Urinary bladder (tissue), 3 donors: ENCODE measurements at regions not wholly inside any gene's neighbourhood (a gene's known extent, or its start where the extent isn't known, plus 50 kb on each side); places are given as distances from the start of the nearest gene placed in this dataset.
"Not testable (repeated sequence)": the region's sequence is repeated elsewhere in the genome, so short reads cannot be mapped to it uniquely, and the experiment has no call there.

Experiments
- DNase-seq: peaks from one replicate; pipeline ENCODE4 v3.0.0-alpha.2; 2015; ENCODE audit errors: extremely low spot score
- H3K27ac ChIP-seq: one replicate; pipeline ENCODE4 v1.5.1; 2013; ENCODE audit warnings: low read depth, mild to moderate bottlenecking, moderate library complexity
- H3K36me3 ChIP-seq: one replicate; pipeline ENCODE4 v1.6.1; 2013; ENCODE audit warnings: mild to moderate bottlenecking, moderate library complexity; ENCODE audit not compliant: insufficient read depth
- H3K4me1 ChIP-seq: one replicate; pipeline ENCODE4 v1.6.1; 2013; ENCODE audit warnings: mild to moderate bottlenecking, moderate library complexity; ENCODE audit not compliant: insufficient read depth
- H3K4me3 ChIP-seq: one replicate; pipeline ENCODE4 v1.5.1; 2013; ENCODE audit warnings: low read depth, low read length
- WGBS: extraction: QIAGEN DNeasy Blood & Tissue Kit; methylation state at CpG from one replicate; pipeline ENCODE4 v1.1.7; 2013; 5-methylcytosine and 5-hydroxymethylcytosine counted together
- donor health status: healthy with polysubstance abuse.
- donor health status: healthy.

DNA sequence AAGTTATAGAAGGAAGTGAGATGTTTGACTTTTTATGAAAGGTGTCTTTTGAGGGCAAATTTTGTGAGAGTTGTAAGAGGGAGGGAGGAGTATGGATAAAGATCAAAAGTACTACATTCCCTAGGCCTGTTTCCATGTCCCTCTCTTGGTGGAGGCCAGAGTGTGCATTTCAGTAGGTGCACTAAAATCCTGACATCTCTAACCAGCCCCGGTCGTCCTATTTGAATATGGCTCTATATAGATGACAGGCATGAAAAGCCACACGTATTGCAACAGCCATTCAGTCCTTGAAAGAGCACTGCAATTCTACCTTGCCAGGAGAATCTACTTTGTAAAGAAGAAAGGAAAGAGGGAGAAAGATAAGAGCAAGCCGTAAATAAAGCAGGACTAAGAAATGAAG, 510.1 kb downstream of the IRS2 start:
- Histone ChIP-seq H3K36me3 (no peaks in the 10 kb centered on the region), H3K4me3 (no peak overlapping the region), H3K27ac (no peak overlapping the region), H3K4me1 (no peaks in the 10 kb centered on the region)
- DNase-seq, result no peak
- 85% methylated on average over 4 of the region's 4 CpGs for WGBS

DNA sequence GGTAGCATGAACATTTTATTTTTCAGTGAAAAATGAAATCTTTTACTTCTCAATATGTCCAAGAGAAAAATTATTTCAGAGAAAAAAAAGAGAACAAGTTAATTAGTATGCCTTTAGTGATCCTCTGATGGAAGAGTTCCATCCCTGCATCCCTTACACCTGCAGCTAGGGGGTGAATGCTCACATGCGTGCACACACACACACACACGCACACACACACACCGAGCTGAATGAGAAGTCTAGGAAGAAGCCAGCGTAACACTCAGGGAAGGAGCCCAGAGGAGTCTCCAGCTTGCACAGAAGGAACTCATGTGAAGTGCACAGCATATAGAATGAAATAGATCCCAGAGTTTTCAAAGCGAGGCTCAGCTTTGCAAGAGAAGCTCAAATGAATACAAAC, 510.5 kb downstream of the IRS2 start:
- DNase-seq, result no peak
- H3K4me3 ChIP-seq, result no peak overlapping the region
- WGBS, result 58% methylated on average over 5 of the region's 5 CpGs

DNA sequence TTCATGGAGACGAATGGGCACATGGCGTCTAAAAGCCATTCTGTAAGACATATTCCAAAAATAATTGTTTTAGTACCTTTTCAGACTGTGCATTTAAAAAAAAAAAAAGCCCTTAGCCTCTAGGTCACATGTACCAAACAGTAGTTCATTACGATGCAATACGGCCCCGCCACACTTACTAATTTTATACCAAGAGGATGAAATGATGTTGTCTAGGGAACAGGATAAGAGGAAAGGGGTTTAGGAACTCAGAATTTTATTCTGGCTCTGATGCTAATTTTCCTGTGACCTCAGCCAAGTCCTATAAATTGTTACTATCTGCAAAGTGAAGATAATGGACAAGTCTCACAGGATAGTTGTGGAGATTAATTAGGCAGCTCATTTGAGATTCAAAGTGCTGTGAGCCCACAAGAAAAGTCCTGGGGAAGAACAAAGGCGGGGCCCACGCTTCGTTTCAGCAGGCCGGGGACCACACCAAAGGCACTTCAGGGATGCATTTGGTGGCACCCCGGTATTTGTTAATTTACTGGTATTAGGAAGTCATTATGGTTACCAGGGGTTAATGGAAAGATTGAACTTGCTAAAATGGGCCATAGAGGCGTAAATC, 511.1 kb downstream of the IRS2 start:
- DNase-seq, result no peak

More for the DNA sequence above, 510.5 kb downstream of the IRS2 start:
- H3K36me3 ChIP-seq, result no peaks in the 10 kb centered on the region
- no peak overlapping the region for H3K27ac ChIP-seq
- no peaks in the 10 kb centered on the region for H3K4me1 ChIP-seq

DNA sequence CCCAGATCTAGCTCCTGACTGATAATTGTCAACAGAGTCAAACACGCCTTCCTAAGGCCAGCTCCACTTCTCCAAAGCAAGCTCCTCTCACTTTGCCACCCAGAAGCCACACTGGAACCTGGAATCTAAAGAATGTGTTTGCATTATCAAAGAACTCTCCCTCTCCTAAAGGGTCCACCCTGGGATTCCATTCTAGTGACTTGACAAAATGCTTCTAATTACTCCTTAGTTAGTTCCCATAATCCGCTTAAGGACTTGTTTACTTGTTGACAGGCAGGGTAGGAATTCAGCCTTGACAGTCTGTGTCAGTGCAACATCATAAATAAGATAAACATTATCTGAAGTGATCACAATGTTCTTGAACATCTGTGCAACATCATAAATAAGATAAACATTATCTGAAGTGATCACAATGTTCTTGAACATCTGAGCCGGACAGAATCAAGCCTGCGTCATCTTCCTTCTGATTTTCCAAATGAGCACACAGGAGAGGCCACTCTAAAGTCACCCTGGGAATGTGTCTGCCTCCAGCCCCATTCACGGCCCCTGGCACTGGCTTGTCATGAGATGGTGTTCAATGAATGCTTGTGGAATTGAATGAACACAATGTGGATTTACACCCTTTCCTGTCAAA, 512.1 kb downstream of the IRS2 start:
- Histone ChIP-seq H3K27ac (no peak overlapping the region), H3K36me3 (no peaks in the 10 kb centered on the region), H3K4me1 (no peaks in the 10 kb centered on the region), H3K4me3 (no peak overlapping the region)
- 62% methylated on average over 5 of the region's 5 CpGs for WGBS
- DNase-seq, result no peak

More for the DNA sequence above, 511.1 kb downstream of the IRS2 start:
- no peaks in the 10 kb centered on the region for H3K36me3 ChIP-seq
- no peak overlapping the region for H3K27ac ChIP-seq
- H3K4me1 ChIP-seq, result no peaks in the 10 kb centered on the region
- 83% methylated on average over 11 of the region's 11 CpGs for WGBS
- H3K4me3 ChIP-seq, result no peak overlapping the region

DNA sequence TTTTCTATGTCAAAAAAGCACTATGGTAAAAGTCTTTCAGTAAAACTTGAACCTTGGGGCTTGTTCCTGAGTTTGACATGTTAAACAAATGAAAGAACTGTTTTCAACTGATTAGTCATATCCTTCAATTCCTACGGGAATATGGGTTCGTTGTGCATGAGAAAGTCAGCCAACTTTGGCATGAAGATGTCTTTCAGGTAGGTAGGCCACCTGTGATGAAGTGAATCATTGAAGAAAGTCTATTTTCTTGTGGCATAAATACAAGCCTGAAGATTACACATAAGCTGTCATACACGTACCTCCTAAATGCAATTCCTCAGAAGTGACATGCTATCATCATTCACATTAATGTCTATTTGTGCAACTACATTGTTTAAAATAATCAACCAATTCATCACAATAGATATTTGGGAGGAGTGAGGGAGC, 513.0 kb downstream of the IRS2 start:
- H3K36me3 ChIP-seq, result no peaks in the 10 kb centered on the region
- H3K27ac ChIP-seq, result no peak overlapping the region
- no peak for DNase-seq
- no peak overlapping the region for H3K4me3 ChIP-seq
- WGBS, result 60% methylated on average over 3 of the region's 3 CpGs
- no peaks in the 10 kb centered on the region for H3K4me1 ChIP-seq

DNA sequence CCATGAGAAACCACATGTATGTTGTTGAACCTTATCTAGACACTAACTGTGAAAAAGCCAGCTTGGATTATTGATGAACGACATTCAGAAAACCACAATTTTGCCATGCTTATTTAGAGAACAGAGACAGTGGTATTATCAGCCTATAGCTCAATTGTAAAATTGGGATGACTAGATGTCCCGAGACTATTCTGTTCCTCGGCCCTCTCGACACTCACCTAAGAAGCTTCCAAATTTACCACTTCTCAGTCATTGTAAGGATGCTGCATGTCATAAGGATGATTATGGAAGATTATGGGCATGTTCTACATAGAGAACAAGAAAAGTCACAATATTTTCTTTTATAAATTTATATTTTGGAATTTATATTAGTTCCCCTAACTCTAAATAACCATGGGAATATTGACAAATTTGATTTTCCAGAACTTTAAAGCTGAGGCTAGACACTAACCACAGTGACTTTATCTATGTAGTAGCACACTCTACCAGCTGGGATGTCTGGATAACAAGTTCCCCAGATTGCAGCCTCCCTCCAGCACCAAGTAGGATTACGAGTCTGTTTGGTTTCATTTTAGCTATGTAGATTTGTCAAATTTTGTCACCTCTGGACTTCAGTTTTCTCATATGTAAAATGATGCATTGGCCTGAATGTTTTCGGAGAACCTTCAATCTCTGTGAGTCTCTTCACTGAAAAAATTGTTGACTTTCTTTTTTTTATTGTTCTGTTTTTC, 513.6 kb downstream of the IRS2 start:
- Histone ChIP-seq H3K4me3 (no peak overlapping the region), H3K36me3 (no peaks in the 10 kb centered on the region)
- 76% methylated on average over 6 of the region's 6 CpGs for WGBS

DNA sequence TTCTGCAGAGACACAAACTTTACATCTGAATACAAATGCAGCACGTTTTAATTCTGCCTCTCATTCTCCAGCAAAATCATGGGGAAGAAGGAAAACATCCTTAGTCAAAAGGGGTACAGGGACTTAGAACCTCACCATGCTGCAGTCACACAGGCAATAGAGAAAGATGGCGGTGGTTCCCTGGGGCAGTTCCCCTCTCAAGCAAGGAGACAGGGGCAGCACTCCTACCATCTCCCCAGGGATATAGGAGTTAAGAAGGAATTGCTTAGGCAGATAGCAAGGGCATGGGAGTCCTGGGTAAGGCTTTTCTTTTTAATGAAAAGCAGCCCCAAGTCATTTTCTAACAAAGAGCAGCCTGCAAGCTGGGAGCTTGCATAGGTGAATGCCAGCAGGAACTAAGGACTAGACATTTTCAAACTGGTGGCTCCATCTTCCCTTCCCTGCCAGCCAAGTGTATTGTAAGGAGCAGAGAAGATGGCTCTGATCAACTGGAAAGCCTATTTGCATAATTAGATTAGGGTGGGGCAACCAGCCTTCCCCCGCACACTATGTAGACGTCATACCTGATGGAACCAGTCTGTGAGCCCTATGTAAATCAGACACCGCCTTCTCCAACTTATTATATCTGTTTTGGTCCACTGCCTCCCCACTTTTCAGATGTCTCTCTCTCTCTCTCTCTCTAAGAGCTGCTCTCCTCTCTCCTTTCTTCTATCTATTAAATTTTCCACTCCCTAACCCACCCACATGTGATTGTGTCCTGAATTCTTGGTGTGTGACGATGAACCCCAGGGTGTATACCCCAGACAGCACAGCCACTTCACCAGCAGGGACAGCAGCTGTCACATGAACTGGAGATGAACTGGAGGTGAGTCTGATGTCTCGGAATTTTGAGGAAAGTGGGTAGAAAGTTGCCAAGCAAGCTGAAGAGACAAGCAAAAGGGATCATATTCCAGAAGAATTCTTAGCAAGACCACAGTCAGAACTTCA, 514.5 kb downstream of the IRS2 start:
- no peak for DNase-seq
- Histone ChIP-seq H3K36me3 (no peaks in the 10 kb centered on the region), H3K4me3 (no peak overlapping the region), H3K27ac (no peak overlapping the region), H3K4me1 (no peaks in the 10 kb centered on the region)
- WGBS, result 84% methylated on average over 7 of the region's 7 CpGs

More for the DNA sequence above, 513.6 kb downstream of the IRS2 start:
- Histone ChIP-seq H3K4me1 (no peaks in the 10 kb centered on the region), H3K27ac (no peak overlapping the region)
- no peak for DNase-seq

DNA sequence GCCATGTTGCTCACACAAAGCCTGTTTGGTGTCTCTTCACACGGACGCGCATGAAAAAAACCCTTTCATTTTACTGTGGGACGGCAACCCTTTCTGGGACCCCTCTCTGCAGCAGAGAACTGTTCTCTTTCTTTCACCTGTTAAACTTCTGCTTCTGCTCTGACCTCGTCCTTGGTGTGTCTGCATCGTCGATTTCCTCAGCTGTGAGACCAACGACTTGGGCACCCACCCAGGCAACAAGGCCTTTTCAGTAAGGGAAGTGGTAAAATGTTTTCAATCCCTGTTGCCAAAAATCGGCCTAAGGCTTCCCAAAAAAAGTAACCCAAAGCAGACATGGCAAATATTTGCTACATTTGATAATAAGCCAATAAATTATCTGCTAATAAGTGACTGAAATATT, 515.3 kb downstream of the IRS2 start:
- WGBS, result 75% methylated on average over 9 of the region's 9 CpGs
- DNase-seq, result no peak
- H3K4me1 ChIP-seq, result no peaks in the 10 kb centered on the region
- no peak overlapping the region for H3K4me3 ChIP-seq
- no peak overlapping the region for H3K27ac ChIP-seq
- H3K36me3 ChIP-seq, result no peaks in the 10 kb centered on the region

DNA sequence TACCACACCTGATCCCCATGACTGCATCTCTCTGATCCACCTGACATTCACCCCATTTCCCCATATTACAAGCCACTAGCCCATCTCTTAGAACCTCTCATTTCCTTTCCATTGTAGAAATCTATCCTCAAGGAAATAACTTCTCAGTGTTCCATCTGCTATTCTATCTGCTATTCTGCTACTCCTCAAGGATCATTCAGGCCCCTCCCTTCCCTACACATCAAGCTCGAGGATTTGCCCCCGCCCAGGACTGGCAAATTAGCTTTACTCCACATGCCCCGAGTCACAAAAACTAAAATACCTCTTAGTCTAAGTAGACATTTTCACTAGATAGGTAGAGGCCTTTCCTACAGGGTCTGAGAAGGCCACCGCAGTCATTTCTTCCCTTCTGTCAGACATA, 517.0 kb downstream of the IRS2 start:
- not testable (repeated sequence) for H3K36me3 ChIP-seq, DNase-seq, H3K4me3 ChIP-seq, H3K27ac ChIP-seq, H3K4me1 ChIP-seq
- WGBS, result 88% methylated on average over 4 of the region's 4 CpGs

DNA sequence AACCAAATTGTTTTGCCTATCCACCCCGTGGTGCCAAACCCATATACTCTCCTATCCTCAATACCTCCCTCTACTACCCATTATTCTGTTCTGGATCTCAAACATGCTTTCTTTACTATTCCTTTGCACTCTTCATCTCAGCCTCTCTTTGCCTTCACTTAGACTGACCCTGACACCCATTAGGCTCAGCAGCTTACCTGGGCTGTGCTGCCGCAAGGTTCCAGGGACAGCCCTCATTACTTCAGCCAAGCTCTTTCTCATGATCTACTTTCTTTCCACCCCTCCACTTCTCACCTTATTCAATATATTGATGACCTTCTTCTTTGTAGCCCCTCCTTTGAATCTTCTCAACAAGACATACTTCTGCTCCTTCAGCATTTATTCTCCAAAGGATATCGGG, 517.9 kb downstream of the IRS2 start:
- H3K27ac ChIP-seq, H3K36me3 ChIP-seq, H3K4me3 ChIP-seq, DNase-seq, H3K4me1 ChIP-seq: not testable (repeated sequence)
- WGBS, result 94% methylated on average over 3 of the region's 3 CpGs

DNA sequence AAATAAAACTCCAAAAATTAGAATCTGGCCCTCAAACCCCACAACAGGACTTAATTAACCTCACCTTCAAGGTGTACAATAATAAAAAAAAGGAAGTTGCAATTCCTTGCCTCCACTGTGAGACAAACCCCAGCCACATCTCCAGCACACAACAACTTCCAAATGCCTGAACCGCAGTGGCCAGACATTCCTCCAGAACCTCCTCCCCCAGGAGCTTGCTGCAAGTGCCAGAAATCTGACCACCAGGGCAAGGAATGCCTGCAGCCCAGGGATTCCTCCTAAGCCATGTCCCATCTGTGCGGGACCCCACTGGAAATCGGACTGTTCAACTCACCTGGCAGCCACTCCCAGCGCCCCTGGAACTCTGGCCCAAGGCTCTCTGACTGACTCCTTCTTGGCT, 519.0 kb downstream of the IRS2 start:
- not testable (repeated sequence) for DNase-seq, H3K36me3 ChIP-seq, H3K27ac ChIP-seq, H3K4me3 ChIP-seq, H3K4me1 ChIP-seq
- WGBS, result 72% methylated on average over 4 of the region's 4 CpGs

DNA sequence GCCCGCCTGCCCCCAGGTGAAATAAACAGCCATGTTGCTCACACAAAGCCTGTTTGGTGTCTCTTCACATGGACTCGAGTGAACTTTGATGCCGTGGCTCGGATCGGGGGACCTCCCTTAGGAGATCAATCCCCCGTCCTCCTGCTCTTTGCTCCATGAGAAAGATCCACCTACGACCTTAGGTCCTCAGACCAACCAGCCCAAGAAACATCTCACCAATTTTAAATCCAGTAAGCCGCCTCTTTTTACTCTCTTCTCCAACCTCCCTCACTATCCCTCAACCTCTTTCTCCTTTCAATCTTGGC, 521.0 kb downstream of the IRS2 start:
- H3K4me1 ChIP-seq, H3K27ac ChIP-seq, H3K36me3 ChIP-seq, DNase-seq, H3K4me3 ChIP-seq: not testable (repeated sequence)
- WGBS, result 81% methylated on average over 8 of the region's 8 CpGs

DNA sequence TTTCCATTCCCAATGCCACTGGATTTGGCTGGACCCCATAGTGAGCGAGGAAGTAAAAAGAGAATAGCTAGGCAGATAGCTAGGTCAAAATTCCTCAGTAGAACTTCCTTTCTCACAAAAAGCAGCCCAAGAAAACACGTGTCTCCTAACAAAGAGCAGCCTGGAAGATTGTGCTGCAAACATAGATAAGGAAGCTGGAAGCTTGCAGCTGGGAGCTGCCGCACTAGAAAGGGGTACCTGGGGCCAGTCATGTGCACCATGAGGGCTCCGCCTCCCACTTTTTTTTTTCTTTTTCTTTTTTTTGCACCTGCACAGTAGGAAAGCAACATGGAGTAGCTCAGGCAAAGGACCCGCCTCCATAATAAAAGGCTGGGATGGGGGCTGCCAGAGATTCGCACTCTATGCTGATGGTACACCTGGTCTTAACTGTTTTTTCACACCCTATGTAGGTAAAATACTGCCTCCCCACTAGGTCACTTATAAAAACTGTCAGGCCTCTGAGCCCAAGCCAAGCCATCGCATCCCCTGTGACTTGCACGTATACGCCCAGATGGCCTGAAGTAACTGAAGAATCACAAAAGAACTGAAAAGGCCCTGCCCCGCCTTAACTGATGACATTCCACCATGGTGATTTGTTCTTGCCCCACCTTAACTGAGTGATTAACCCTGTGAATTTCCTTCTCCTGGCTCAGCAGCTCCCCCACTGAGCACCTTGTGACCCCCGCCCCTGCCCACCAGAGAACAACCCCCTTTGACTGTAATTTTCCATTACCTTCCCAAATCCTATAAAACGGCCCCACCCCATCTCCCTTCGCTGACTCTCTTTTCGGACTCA, 521.6 kb downstream of the IRS2 start:
- not testable (repeated sequence) for H3K4me1 ChIP-seq, DNase-seq, H3K27ac ChIP-seq, H3K36me3 ChIP-seq, H3K4me3 ChIP-seq
- 72% methylated on average over 13 of the region's 14 CpGs for WGBS
